SK-N-SH (cell line): ENCODE measurements at regions not wholly inside any gene's neighbourhood (a gene's known extent, or its start where the extent isn't known, plus 50 kb on each side); places are given as distances from the start of the nearest gene placed in this dataset.

Experiments used
- CTCF ChIA-PET: fragments of 300-600, 350-600 bp; formaldehyde crosslinking; extraction: SDS; loops from one replicate; lab custom pipeline; 2021; lab: Yijun Ruan, JAX
- POLR2A ChIA-PET: fragments of 350-600 bp; sonication (Branson Sonifier 250); formaldehyde crosslinking; extraction: SDS; loops from one replicate; lab custom pipeline; 2020; ENCODE audit warnings: antibody characterized with exemption, inconsistent platforms; lab: Yijun Ruan, JAX
- DNase-seq: peaks from one replicate; pipeline ENCODE4 v3.0.0; 2012
- H2AFZ ChIP-seq: fragments of 200-600 bp; sonication (generic); 2 replicates; pipeline ENCODE4 v1.8.1; 2016; ENCODE audit warnings: antibody characterized with exemption, mild to moderate bottlenecking, low read depth
- H3F3A ChIP-seq: fragments of 200-600 bp; sonication (generic); replicated peaks from 2 replicates; pipeline ENCODE3; 2016; ENCODE audit warnings: antibody characterized with exemption, mild to moderate bottlenecking; ENCODE audit not compliant: insufficient read depth
- H3K27ac ChIP-seq, 2 experiments: fragments of 200-500 bp in 1 of 2; fragments of 200-600 bp in 1 of 2; sonication (Bioruptor generic) in 1 of 2; sonication (generic), shearing (Covaris generic) in 1 of 2; 2 replicates each; pipeline versions ENCODE4 v1.5.1 to v1.6.1; 2014 to 2016; ENCODE audit warnings: low read depth in 2 of 2, inconsistent platforms in 1 of 2, low read length in 1 of 2, mild to moderate bottlenecking in 1 of 2, mixed read lengths in 1 of 2
- H3K27me3 ChIP-seq: fragments of 200-600 bp; sonication (generic), shearing (Covaris generic); 2 replicates; pipeline ENCODE4 v1.6.1; 2016; ENCODE audit warnings: mixed run types; ENCODE audit not compliant: insufficient read depth
- H3K36me3 ChIP-seq, 2 experiments: fragments of 200-500 bp in 1 of 2; fragments of 200-600 bp in 1 of 2; sonication (Bioruptor generic) in 1 of 2; sonication (generic) in 1 of 2; replicated peaks in 1 of 2; 2 replicates each; pipeline versions ENCODE3 to v1.5.1; 2014 to 2016; ENCODE audit warnings: low read length in 1 of 2, mild to moderate bottlenecking in 1 of 2; ENCODE audit not compliant: insufficient read depth in 2 of 2, control insufficient read depth in 1 of 2
- H3K4me1 ChIP-seq, 2 experiments: fragments of 200-500 bp in 1 of 2; fragments of 200-600 bp in 1 of 2; sonication (Bioruptor generic) in 1 of 2; sonication (generic), shearing (Covaris generic) in 1 of 2; 2 replicates each; pipeline versions ENCODE4 v1.5.1 to v1.6.1; 2014 to 2016; ENCODE audit warnings: low read depth in 1 of 2, low read length in 1 of 2, mixed run types in 1 of 2; ENCODE audit not compliant: insufficient read depth in 2 of 2, control insufficient read depth in 1 of 2
- H3K4me2 ChIP-seq: fragments of 200-600 bp; sonication (generic), shearing (Covaris generic); 2 replicates; pipeline ENCODE4 v1.6.1; 2017; ENCODE audit warnings: mixed run types
- H3K4me3 ChIP-seq, 2 experiments: fragments of 200-500 bp in 1 of 2; fragments of 200-600 bp in 1 of 2; sonication (Bioruptor generic) in 1 of 2; sonication (generic), shearing (Covaris generic) in 1 of 2; 2 replicates each; pipeline versions ENCODE4 v1.5.1 to v1.8.1; 2014 to 2016; ENCODE audit warnings: low read depth in 2 of 2, inconsistent platforms in 1 of 2, low read length in 1 of 2, mild to moderate bottlenecking in 1 of 2, mixed read lengths in 1 of 2, moderate library complexity in 1 of 2
- H3K79me2 ChIP-seq: fragments of 200-600 bp; sonication (generic); 2 replicates; pipeline ENCODE4 v1.8.1; 2017; ENCODE audit warnings: mild to moderate bottlenecking; ENCODE audit not compliant: insufficient read depth
- H3K9ac ChIP-seq: fragments of 200-600 bp; sonication (generic); 2 replicates; pipeline ENCODE4 v1.6.1; 2017; ENCODE audit warnings: mixed run types
- H3K9me2 ChIP-seq: fragments of 200-600 bp; sonication (generic); 2 replicates; pipeline ENCODE4 v1.6.1; 2017; ENCODE audit warnings: mixed run types
- H3K9me3 ChIP-seq: fragments of 200-600 bp; sonication (generic); 2 replicates; pipeline ENCODE4 v1.6.1; 2017; ENCODE audit warnings: mixed run types, mild to moderate bottlenecking, moderate library complexity
- H4K20me1 ChIP-seq: fragments of 200-600 bp; sonication (generic); 2 replicates; pipeline ENCODE4 v1.6.1; 2017; ENCODE audit warnings: mild to moderate bottlenecking, mixed run types; ENCODE audit not compliant: insufficient read depth
- CHD2 ChIP-seq: fragments of 150-350 bp; IDR thresholded peaks from 2 replicates; pipeline ENCODE4 v1.6.1; 2018; ENCODE audit warnings: low read length; ENCODE audit not compliant: partially characterized antibody
- EZH2phosphoT487 ChIP-seq: fragments of 200-600 bp; sonication (generic); IDR thresholded peaks from 2 replicates; pipeline ENCODE4 v1.6.1; 2017; ENCODE audit warnings: low read depth, mixed run types, mild to moderate bottlenecking, antibody characterized with exemption, moderate library complexity, borderline replicate concordance
- FOXM1 ChIP-seq: IDR thresholded peaks from 2 replicates; pipeline ENCODE4 v1.4.0; 2012; ENCODE audit warnings: low read depth, mild to moderate bottlenecking
- JUND ChIP-seq: IDR thresholded peaks from 2 replicates; pipeline ENCODE4 v1.4.0; 2012
- MXI1 ChIP-seq: IDR thresholded peaks from 2 replicates; pipeline ENCODE4 v1.6.1; 2012; ENCODE audit warnings: mild to moderate bottlenecking, low read depth, low read length, improper control_type of control experiment
- RXRA ChIP-seq: IDR thresholded peaks from 2 replicates; pipeline ENCODE4 v1.4.0; 2012; ENCODE audit warnings: low read depth, mild to moderate bottlenecking, borderline replicate concordance
- SMC3 ChIP-seq: IDR thresholded peaks from 2 replicates; pipeline ENCODE4 v1.6.1; 2012; ENCODE audit warnings: low read depth, low read length, improper control_type of control experiment
- TAF1 ChIP-seq: IDR thresholded peaks from 2 replicates; pipeline ENCODE4 v1.6.1; 2012; ENCODE audit warnings: low read depth, mild to moderate bottlenecking, low read length, moderate library complexity, borderline replicate concordance
- TEAD4 ChIP-seq: IDR thresholded peaks from 2 replicates; pipeline ENCODE4 v1.4.0; 2012; ENCODE audit warnings: mild to moderate bottlenecking, borderline replicate concordance; ENCODE audit not compliant: insufficient read depth
- WGBS: methylation state at CpG from one replicate; pipeline ENCODE4 v1.1.6; 2017; ENCODE audit warnings: low lambda C conversion rate; 5-methylcytosine and 5-hydroxymethylcytosine counted together
- TF ChIP-seq, protein P1 (sequence below): IDR thresholded peaks from 2 replicates; pipeline ENCODE4 v1.4.0; 2012; ENCODE audit warnings: low read depth
- TF ChIP-seq, protein P2 (sequence below): IDR thresholded peaks from 2 replicates; pipeline ENCODE4 v1.6.1; 2012; ENCODE audit warnings: mild to moderate bottlenecking, low read depth, low read length, moderate library complexity
- TF ChIP-seq, protein P3 (sequence below): IDR thresholded peaks from 2 replicates; pipeline ENCODE4 v1.4.0; 2012; ENCODE audit warnings: low read depth, borderline replicate concordance
- TF ChIP-seq, protein P4 (sequence below): fragments of 200-600 bp; sonication (generic); IDR thresholded peaks from 2 replicates; pipeline ENCODE4 v1.6.1; 2017; ENCODE audit warnings: antibody characterized with exemption, mild to moderate bottlenecking, moderate library complexity

DNA sequence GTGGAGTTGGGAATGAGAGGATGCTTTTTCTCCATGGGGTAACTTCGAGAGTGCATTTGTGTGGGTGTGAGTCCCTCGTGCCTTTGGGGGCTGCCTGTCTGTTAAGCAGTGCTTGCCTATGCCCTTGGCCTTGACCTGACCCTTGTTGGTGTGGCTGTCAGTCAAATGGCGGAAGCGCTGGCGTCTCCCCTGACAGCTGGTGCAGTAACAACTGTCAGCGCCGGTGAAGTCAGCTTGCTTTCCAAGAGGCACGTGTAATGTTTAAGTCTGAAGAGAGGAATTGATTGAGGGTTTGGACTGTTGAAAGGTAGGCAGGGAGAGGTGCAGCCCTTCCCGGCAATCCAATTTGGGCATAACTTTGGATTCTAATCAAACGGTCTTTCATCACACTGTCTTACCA lies 211.3 kb downstream of the AACS start:
- no peak overlapping the region for H3K9ac ChIP-seq
- H3K9me2 ChIP-seq = no peaks in the 10 kb centered on the region
- TF ChIP-seq JUND (no peak), CHD2 (no peak), EZH2phosphoT487 (no peak), RXRA (no peak), SMC3 (no peak), TEAD4 (no peak), FOXM1 (no peak), MXI1 (no peak), TAF1 (no peak)
- TF ChIP-seq, protein P1, sequence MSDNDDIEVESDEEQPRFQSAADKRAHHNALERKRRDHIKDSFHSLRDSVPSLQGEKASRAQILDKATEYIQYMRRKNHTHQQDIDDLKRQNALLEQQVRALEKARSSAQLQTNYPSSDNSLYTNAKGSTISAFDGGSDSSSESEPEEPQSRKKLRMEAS = no peak
- TF ChIP-seq, protein P2, sequence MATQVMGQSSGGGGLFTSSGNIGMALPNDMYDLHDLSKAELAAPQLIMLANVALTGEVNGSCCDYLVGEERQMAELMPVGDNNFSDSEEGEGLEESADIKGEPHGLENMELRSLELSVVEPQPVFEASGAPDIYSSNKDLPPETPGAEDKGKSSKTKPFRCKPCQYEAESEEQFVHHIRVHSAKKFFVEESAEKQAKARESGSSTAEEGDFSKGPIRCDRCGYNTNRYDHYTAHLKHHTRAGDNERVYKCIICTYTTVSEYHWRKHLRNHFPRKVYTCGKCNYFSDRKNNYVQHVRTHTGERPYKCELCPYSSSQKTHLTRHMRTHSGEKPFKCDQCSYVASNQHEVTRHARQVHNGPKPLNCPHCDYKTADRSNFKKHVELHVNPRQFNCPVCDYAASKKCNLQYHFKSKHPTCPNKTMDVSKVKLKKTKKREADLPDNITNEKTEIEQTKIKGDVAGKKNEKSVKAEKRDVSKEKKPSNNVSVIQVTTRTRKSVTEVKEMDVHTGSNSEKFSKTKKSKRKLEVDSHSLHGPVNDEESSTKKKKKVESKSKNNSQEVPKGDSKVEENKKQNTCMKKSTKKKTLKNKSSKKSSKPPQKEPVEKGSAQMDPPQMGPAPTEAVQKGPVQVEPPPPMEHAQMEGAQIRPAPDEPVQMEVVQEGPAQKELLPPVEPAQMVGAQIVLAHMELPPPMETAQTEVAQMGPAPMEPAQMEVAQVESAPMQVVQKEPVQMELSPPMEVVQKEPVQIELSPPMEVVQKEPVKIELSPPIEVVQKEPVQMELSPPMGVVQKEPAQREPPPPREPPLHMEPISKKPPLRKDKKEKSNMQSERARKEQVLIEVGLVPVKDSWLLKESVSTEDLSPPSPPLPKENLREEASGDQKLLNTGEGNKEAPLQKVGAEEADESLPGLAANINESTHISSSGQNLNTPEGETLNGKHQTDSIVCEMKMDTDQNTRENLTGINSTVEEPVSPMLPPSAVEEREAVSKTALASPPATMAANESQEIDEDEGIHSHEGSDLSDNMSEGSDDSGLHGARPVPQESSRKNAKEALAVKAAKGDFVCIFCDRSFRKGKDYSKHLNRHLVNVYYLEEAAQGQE = no peak
- TF ChIP-seq, protein P3, sequence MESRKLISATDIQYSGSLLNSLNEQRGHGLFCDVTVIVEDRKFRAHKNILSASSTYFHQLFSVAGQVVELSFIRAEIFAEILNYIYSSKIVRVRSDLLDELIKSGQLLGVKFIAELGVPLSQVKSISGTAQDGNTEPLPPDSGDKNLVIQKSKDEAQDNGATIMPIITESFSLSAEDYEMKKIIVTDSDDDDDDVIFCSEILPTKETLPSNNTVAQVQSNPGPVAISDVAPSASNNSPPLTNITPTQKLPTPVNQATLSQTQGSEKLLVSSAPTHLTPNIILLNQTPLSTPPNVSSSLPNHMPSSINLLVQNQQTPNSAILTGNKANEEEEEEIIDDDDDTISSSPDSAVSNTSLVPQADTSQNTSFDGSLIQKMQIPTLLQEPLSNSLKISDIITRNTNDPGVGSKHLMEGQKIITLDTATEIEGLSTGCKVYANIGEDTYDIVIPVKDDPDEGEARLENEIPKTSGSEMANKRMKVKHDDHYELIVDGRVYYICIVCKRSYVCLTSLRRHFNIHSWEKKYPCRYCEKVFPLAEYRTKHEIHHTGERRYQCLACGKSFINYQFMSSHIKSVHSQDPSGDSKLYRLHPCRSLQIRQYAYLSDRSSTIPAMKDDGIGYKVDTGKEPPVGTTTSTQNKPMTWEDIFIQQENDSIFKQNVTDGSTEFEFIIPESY = no peak
- TF ChIP-seq, protein P4, sequence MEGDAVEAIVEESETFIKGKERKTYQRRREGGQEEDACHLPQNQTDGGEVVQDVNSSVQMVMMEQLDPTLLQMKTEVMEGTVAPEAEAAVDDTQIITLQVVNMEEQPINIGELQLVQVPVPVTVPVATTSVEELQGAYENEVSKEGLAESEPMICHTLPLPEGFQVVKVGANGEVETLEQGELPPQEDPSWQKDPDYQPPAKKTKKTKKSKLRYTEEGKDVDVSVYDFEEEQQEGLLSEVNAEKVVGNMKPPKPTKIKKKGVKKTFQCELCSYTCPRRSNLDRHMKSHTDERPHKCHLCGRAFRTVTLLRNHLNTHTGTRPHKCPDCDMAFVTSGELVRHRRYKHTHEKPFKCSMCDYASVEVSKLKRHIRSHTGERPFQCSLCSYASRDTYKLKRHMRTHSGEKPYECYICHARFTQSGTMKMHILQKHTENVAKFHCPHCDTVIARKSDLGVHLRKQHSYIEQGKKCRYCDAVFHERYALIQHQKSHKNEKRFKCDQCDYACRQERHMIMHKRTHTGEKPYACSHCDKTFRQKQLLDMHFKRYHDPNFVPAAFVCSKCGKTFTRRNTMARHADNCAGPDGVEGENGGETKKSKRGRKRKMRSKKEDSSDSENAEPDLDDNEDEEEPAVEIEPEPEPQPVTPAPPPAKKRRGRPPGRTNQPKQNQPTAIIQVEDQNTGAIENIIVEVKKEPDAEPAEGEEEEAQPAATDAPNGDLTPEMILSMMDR = no peak
- TF ChIP-seq, all 33 proteins: peak for 0
- H3K4me2 ChIP-seq = no peak overlapping the region
- POLR2A ChIA-PET = no interaction called here
- no peaks in the 10 kb centered on the region for H3K27me3 ChIP-seq
- no peak for DNase-seq
- H3K79me2 ChIP-seq = no peaks in the 10 kb centered on the region
- H3K4me1 ChIP-seq = no peaks in the 10 kb centered on the region
- no peak overlapping the region for H3K4me3 ChIP-seq
- 29% methylated on average over 6 of the region's 10 CpGs for WGBS
- H3F3A ChIP-seq = no peaks in the 10 kb centered on the region
- no peak overlapping the region for H2AFZ ChIP-seq
- no peaks in the 10 kb centered on the region for H4K20me1 ChIP-seq
- H3K36me3 ChIP-seq = no peaks in the 10 kb centered on the region
- no peak overlapping the region for H3K27ac ChIP-seq
- no peaks in the 10 kb centered on the region for H3K9me3 ChIP-seq
- CTCF ChIA-PET = no interaction called here
